HCT116 (cell line): ENCODE measurements at regions not wholly inside any gene's neighbourhood (a gene's known extent, or its start where the extent isn't known, plus 50 kb on each side); places are given as distances from the start of the nearest gene placed in this dataset.

Experiments used
- ATAC-seq: fragments of 200-7000 bp; cut with Tn5 transposase; 2 replicates; pipeline ENCODE4 v1.9.1; 2020; ENCODE audit warnings: mild to moderate bottlenecking, moderate library complexity
- BruUV-seq: library from RNA; stranded (reverse); fragments of 400-500 nt; replicated peaks from 2 replicates; lab custom pipeline; 2021; lab: Mats Ljungman, UMichigan
- CTCF ChIA-PET: fragments of 300-600 bp; sonication (Branson Sonifier 250); formaldehyde crosslinking; loops from one replicate; lab custom pipeline; 2021; ENCODE audit warnings: antibody characterized with exemption; lab: Charles Lee
- POLR2A ChIA-PET: fragments of 300-600, 350-600 bp; sonication (Branson Sonifier 250); formaldehyde crosslinking; loops from one replicate; lab custom pipeline; 2021; ENCODE audit warnings: antibody characterized with exemption; lab: Charles Lee
- RAD21 ChIA-PET, 2 experiments: fragments of 300-600 bp; sonication (Branson Sonifier 250); formaldehyde crosslinking; loops; one replicate each; lab custom pipeline; 2023; ENCODE audit warnings: low total read pairs in 2 of 2; ENCODE audit not compliant: uncharacterized antibody in 2 of 2, unreplicated experiment in 2 of 2, low non-redundant PET in 1 of 2; lab: Charles Lee
- DNase-seq: peaks from one replicate; pipeline ENCODE4 v3.0.0-alpha.2; 2010; ENCODE audit warnings: low read depth, low spot score
- H2AFZ ChIP-seq: fragments of 200-600 bp; shearing (Covaris generic), sonication (generic); 2 replicates; pipeline ENCODE4 v1.6.1; 2017; ENCODE audit warnings: low read depth, mixed run types, mixed read lengths, antibody characterized with exemption, low read length; ENCODE audit not compliant: poor library complexity, severe bottlenecking
- H3K27ac ChIP-seq: 2 replicates; pipeline ENCODE4 v1.5.1; 2012; ENCODE audit warnings: low read depth, low read length
- H3K27me3 ChIP-seq: fragments of 200-600 bp; sonication (generic); 2 replicates; pipeline ENCODE4 v1.6.1; 2016; ENCODE audit warnings: mixed run types, low read length, mixed read lengths; ENCODE audit not compliant: insufficient read depth
- H3K36me3 ChIP-seq, 2 experiments: fragments of 200-500 bp in 1 of 2; fragments of 200-600 bp in 1 of 2; sonication (Bioruptor generic) in 1 of 2; sonication (generic) in 1 of 2; 2 replicates each; pipeline versions ENCODE4 v1.5.1 to v1.6.1; 2014 to 2016; ENCODE audit warnings: low read length in 2 of 2, inconsistent platforms in 1 of 2, mixed read lengths in 1 of 2, mixed run types in 1 of 2; ENCODE audit not compliant: insufficient read depth in 2 of 2, control insufficient read depth in 1 of 2
- H3K4me1 ChIP-seq, 2 experiments: fragments of 200-600 bp in 1 of 2; sonication (generic) in 1 of 2; 2 replicates each; pipeline versions ENCODE4 v1.5.1 to v1.6.1; 2012 to 2017; ENCODE audit warnings: low read length in 2 of 2, inconsistent platforms in 1 of 2, mild to moderate bottlenecking in 1 of 2, mixed read lengths in 1 of 2, mixed run types in 1 of 2, moderate library complexity in 1 of 2; ENCODE audit not compliant: insufficient read depth in 2 of 2, control insufficient read depth in 1 of 2
- H3K4me2 ChIP-seq: fragments of 200-600 bp; sonication (generic); 2 replicates; pipeline ENCODE4 v1.6.1; 2017; ENCODE audit warnings: mixed run types, low read length, mixed read lengths
- H3K4me3 ChIP-seq, 2 experiments: fragments of 200-600 bp in 1 of 2; sonication (generic) in 1 of 2; replicated peaks in 1 of 2; 2 replicates each; pipeline ENCODE4 v1.5.1; 2011 to 2016; ENCODE audit warnings: low read length in 2 of 2, control low read depth in 1 of 2, low read depth in 1 of 2, mild to moderate bottlenecking in 1 of 2, mixed read lengths in 1 of 2, mixed run types in 1 of 2
- H3K79me2 ChIP-seq: fragments of 200-600 bp; sonication (generic); 2 replicates; pipeline ENCODE4 v1.6.1; 2017; ENCODE audit warnings: mild to moderate bottlenecking, mixed run types, low read length, moderate library complexity, mixed read lengths; ENCODE audit not compliant: insufficient read depth
- H3K9ac ChIP-seq: fragments of 200-600 bp; sonication (generic); 2 replicates; pipeline ENCODE4 v1.6.1; 2016; ENCODE audit warnings: low read length, mixed read lengths
- H3K9me2 ChIP-seq: fragments of 200-600 bp; sonication (generic), shearing (Covaris generic); 2 replicates; pipeline ENCODE4 v1.6.1; 2017; ENCODE audit warnings: mixed run types, mild to moderate bottlenecking, moderate library complexity; ENCODE audit not compliant: insufficient read depth
- H3K9me3 ChIP-seq, 2 experiments: fragments of 200-500 bp in 1 of 2; fragments of 200-600 bp in 1 of 2; sonication (Bioruptor generic) in 1 of 2; sonication (generic) in 1 of 2; 2 replicates each; pipeline ENCODE4 v1.6.1; 2014 to 2017; ENCODE audit warnings: low read length in 2 of 2, mixed read lengths in 2 of 2, inconsistent platforms in 1 of 2, low read depth in 1 of 2, mild to moderate bottlenecking in 1 of 2, mixed run types in 1 of 2, moderate library complexity in 1 of 2; ENCODE audit not compliant: control insufficient read depth in 1 of 2, insufficient read depth in 1 of 2
- H4K20me1 ChIP-seq: fragments of 200-600 bp; sonication (generic), shearing (Covaris generic); 2 replicates; pipeline ENCODE4 v1.6.1; 2017; ENCODE audit warnings: mixed run types, mild to moderate bottlenecking, moderate library complexity; ENCODE audit not compliant: insufficient read depth
- RAD21 ChIP-seq: IDR thresholded peaks from 2 replicates; pipeline ENCODE4 v1.6.1; 2012; ENCODE audit warnings: low read depth, mild to moderate bottlenecking
- YY1 ChIP-seq: IDR thresholded peaks from 2 replicates; pipeline ENCODE4 v1.6.1; 2011; ENCODE audit warnings: low read length, low read depth, moderate library complexity, mild to moderate bottlenecking; ENCODE audit not compliant: insufficient replicate concordance; ENCODE audit errors: extremely low read depth
- intact Hi-C: fragments of 100-400 bp; cut with micrococcal nuclease; formaldehyde crosslinking; loops from 2 replicates; pipeline ENCODE4 v1.10.0; 2022
- TF ChIP-seq, protein P1 (sequence below): IDR thresholded peaks from 2 replicates; pipeline ENCODE4 v1.6.1; 2011; ENCODE audit warnings: mild to moderate bottlenecking, low read length, moderate library complexity; ENCODE audit not compliant: insufficient replicate concordance; ENCODE audit errors: extremely low read depth

DNA sequence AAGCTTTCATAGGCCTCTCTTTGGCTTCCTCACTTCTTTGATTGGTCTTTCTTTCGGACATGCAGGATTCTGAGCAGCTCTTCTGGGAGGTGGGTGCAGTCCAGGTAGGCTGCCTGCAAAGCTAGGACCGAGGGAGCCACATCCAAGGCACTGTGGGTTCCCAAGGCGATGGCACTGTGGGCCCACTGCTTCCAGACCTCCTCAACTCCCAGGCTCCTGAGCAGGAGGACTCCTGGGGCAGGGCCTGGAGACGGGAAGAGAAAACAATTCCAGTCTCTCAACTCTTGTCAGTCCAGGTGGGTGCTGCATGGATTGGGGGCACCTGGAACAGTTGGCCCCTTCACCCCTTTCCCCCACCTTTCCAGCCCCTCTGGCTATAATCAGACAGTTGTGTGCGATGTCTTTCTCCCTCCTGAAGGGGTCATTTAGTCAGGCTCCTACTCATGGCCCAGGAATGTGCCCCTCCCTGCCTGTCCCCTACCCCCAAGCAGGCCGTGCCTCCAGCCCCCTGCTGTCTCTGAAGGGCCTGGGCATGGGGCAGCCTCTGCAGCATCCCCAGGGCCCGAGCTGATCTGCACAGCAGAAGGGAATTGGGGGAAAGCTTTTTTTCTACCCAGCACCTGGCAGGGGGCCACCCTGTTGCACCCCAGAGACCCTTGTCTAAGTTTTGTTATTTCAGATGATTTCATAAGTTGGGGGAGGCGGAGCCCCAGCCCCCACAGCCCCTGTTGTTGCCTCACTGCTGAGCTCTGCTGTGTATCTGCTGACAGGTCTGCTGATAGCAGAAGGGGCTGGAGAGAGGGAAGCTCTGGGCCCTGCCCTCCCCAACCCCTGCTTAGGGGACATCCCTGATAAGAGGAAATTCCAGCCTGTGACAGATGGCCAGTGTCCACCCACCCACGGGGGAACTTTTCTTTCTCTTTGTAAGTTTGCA, 330.3 kb downstream of the SEC14L1 start:
- H3K27ac ChIP-seq, result peak overlapping the region; percentile 79
- H4K20me1 ChIP-seq, result no peaks in the 10 kb centered on the region
- ATAC-seq, result peak; percentile 63
- no TSS peak for BruUV-seq
- no peaks in the 10 kb centered on the region for H3K9me3 ChIP-seq
- TF ChIP-seq, protein P1, sequence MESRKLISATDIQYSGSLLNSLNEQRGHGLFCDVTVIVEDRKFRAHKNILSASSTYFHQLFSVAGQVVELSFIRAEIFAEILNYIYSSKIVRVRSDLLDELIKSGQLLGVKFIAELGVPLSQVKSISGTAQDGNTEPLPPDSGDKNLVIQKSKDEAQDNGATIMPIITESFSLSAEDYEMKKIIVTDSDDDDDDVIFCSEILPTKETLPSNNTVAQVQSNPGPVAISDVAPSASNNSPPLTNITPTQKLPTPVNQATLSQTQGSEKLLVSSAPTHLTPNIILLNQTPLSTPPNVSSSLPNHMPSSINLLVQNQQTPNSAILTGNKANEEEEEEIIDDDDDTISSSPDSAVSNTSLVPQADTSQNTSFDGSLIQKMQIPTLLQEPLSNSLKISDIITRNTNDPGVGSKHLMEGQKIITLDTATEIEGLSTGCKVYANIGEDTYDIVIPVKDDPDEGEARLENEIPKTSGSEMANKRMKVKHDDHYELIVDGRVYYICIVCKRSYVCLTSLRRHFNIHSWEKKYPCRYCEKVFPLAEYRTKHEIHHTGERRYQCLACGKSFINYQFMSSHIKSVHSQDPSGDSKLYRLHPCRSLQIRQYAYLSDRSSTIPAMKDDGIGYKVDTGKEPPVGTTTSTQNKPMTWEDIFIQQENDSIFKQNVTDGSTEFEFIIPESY, result no peak
- no peak for TF ChIP-seq YY1
- TF ChIP-seq RAD21, result no peak
- TF ChIP-seq, all 23 proteins: peak for 0
- CTCF ChIA-PET, result interaction anchor here (2.4 kb wide), 1 partner anchor 42 kb away, joined by 8 read pairs; no protein-coding TSS in a partner anchor
- intact Hi-C loops, result loop anchor here (5.0 kb wide), 1 partner anchor 124 kb away; no protein-coding TSS in a partner anchor
- peaks cover 0 to 5% of the 10 kb centered on the region in 2 experiments; a peak in 1 of 4 replicates for H3K36me3 ChIP-seq
- POLR2A ChIA-PET, result no interaction called here
- H3K79me2 ChIP-seq, result peaks cover 77% of the 10 kb centered on the region
- H3K9me2 ChIP-seq, result no peaks in the 10 kb centered on the region
- RAD21 ChIA-PET, result no interaction called here
- no peak overlapping the region for H2AFZ ChIP-seq
- peaks cover 51 to 69% of the 10 kb centered on the region in 2 experiments for H3K4me1 ChIP-seq
- no peaks in the 10 kb centered on the region for H3K27me3 ChIP-seq
- peak overlapping the region; percentile 42 for H3K9ac ChIP-seq
- H3K4me3 ChIP-seq, result peak overlapping the region in 1 of 2 experiments; percentile 32; a peak in 2 of 4 replicates
- H3K4me2 ChIP-seq, result peak overlapping the region; percentile 64
- DNase-seq, result peak; percentile 28
